GM19043 (cell line): ENCODE measurements at regions not wholly inside any gene's neighbourhood (a gene's known extent, or its start where the extent isn't known, plus 50 kb on each side); places are given as distances from the start of the nearest gene placed in this dataset.
"Not testable (repeated sequence)": the region's sequence is repeated elsewhere in the genome, so short reads cannot be mapped to it uniquely, and the experiment has no call there.

Experiments
- ATAC-seq: cut with Tn5 transposase; IDR thresholded peaks from one replicate; pipeline ENCODE4 v1.9.1; 2021; ENCODE audit warnings: low read depth; ENCODE audit not compliant: unreplicated experiment

- ATAC-seq, result no peak
These were observed 62.5 kb upstream of the CHST15 start for GRCh38 chr10:124155781-124156435.

GRCh38 chr10:124153023-124153826 lies 59.8 kb upstream of the CHST15 start:
- peak; percentile 85 for ATAC-seq

- no peak for ATAC-seq
These were observed 59.0 kb upstream of the CHST15 start for GRCh38 chr10:124152139-124153022.

- ATAC-seq, result no peak
These were observed 58.2 kb upstream of the CHST15 start for GRCh38 chr10:124151466-124152095.

- no peak for ATAC-seq
These were observed 57.5 kb upstream of the CHST15 start for GRCh38 chr10:124150807-124151417.

GRCh38 chr10:124150189-124150806 lies 56.9 kb upstream of the CHST15 start:
- ATAC-seq, result no peak

- ATAC-seq, result no peak
These were observed 56.0 kb upstream of the CHST15 start for GRCh38 chr10:124149189-124150042.

GRCh38 chr10:124148509-124149188 lies 55.3 kb upstream of the CHST15 start:
- not testable (repeated sequence) for ATAC-seq

- no peak for ATAC-seq
These were observed 53.1 kb upstream of the CHST15 start for GRCh38 chr10:124146483-124146882.

- no peak for ATAC-seq
These were observed 51.9 kb upstream of the CHST15 start for GRCh38 chr10:124145109-124145870.

- ATAC-seq, result no peak
These were observed 51.1 kb upstream of the CHST15 start for GRCh38 chr10:124144536-124144935.

GRCh38 chr10:124143721-124144120 lies 50.3 kb upstream of the CHST15 start:
- no peak for ATAC-seq
